ENCODE measurements at regions not wholly inside any gene's neighbourhood (a gene's known extent, or its start where the extent isn't known, plus 50 kb on each side); places are given as distances from the start of the nearest gene placed in this dataset.
A peak's percentile ranks its signal among the peaks of the same experiment; 100 is the strongest.

- H3K4me1 Mint-ChIP-seq (ENCODE audit: low read depth): no peaks in the 10 kb centered on the region
- H3K4me3 Mint-ChIP-seq (ENCODE audit: low read depth): no peak overlapping the region
- no peaks in the 10 kb centered on the region for H3K27me3 Mint-ChIP-seq
- DNase-seq (ENCODE audit: low spot score, unreplicated experiment): no peak
- H3K9me3 Mint-ChIP-seq (ENCODE audit: low read depth): no peaks in the 10 kb centered on the region
- H3K36me3 Mint-ChIP-seq (ENCODE audit: insufficient read depth): no peaks in the 10 kb centered on the region
- TF ChIP-seq, protein P1, sequence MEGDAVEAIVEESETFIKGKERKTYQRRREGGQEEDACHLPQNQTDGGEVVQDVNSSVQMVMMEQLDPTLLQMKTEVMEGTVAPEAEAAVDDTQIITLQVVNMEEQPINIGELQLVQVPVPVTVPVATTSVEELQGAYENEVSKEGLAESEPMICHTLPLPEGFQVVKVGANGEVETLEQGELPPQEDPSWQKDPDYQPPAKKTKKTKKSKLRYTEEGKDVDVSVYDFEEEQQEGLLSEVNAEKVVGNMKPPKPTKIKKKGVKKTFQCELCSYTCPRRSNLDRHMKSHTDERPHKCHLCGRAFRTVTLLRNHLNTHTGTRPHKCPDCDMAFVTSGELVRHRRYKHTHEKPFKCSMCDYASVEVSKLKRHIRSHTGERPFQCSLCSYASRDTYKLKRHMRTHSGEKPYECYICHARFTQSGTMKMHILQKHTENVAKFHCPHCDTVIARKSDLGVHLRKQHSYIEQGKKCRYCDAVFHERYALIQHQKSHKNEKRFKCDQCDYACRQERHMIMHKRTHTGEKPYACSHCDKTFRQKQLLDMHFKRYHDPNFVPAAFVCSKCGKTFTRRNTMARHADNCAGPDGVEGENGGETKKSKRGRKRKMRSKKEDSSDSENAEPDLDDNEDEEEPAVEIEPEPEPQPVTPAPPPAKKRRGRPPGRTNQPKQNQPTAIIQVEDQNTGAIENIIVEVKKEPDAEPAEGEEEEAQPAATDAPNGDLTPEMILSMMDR (IDR thresholded peaks at IDR 0.05; ENCODE audit: unreplicated experiment): no peak
- H3K27ac Mint-ChIP-seq: no peak overlapping the region
Measured at GRCh38 chr5:90136952-90137528, 272.5 kb downstream of the CETN3 start.

DNA sequence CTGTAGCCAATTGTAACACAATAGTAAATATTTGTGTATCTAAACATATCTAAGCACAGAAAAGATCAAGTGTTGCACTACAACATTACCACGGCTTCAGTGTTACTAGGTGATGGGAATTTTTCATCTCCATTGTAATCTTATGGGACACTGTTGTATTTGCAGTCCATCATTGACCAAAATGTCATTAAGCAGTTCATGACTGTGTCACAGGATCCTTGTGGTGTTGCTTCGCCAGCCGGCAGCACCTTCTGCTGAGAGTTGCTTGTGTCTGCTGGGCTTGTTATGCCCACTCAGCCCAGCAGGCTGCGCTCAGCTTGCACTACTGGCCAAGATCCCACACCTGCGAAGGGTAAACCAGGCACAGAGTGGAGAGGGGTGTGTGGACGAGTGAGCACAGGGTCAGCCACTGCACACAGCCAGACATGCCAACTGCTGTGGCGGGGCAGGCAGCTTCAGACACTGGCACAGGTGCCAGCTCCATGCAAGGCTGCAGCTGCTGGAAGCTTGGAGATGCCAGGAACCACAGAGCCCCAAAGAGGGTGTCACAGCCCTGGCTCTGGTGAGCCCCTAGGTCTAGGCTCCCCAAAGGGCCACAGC, 273.7 kb downstream of the CETN3 start:
- TF ChIP-seq, protein P1 (IDR thresholded peaks at IDR 0.05; ENCODE audit: unreplicated experiment): peak; percentile 53
- no peaks in the 10 kb centered on the region for H3K9me3 Mint-ChIP-seq (ENCODE audit: low read depth)
- H3K4me1 Mint-ChIP-seq (ENCODE audit: low read depth): no peaks in the 10 kb centered on the region
- no peak for DNase-seq (ENCODE audit: low spot score, unreplicated experiment)
- no peaks in the 10 kb centered on the region for H3K27me3 Mint-ChIP-seq
- no peak overlapping the region for H3K4me3 Mint-ChIP-seq (ENCODE audit: low read depth)
- H3K36me3 Mint-ChIP-seq (ENCODE audit: insufficient read depth): no peaks in the 10 kb centered on the region
- H3K27ac Mint-ChIP-seq: no peak overlapping the region

- H3K36me3 Mint-ChIP-seq (ENCODE audit: insufficient read depth): no peaks in the 10 kb centered on the region
- H3K4me1 Mint-ChIP-seq (ENCODE audit: low read depth): no peaks in the 10 kb centered on the region
- H3K4me3 Mint-ChIP-seq (ENCODE audit: low read depth): no peak overlapping the region
- no peak for DNase-seq (ENCODE audit: low spot score, unreplicated experiment)
- H3K27ac Mint-ChIP-seq: no peak overlapping the region
- no peaks in the 10 kb centered on the region for H3K9me3 Mint-ChIP-seq (ENCODE audit: low read depth)
- TF ChIP-seq, protein P1 (IDR thresholded peaks at IDR 0.05; ENCODE audit: unreplicated experiment): no peak
- no peaks in the 10 kb centered on the region for H3K27me3 Mint-ChIP-seq
Measured at GRCh38 chr5:90134892-90135291, 274.7 kb downstream of the CETN3 start.

GRCh38 chr5:90134381-90134780, 275.2 kb downstream of the CETN3 start:
- TF ChIP-seq, protein P1 (IDR thresholded peaks at IDR 0.05; ENCODE audit: unreplicated experiment): no peak
- Mint-ChIP-seq H3K4me3 (ENCODE audit: low read depth) (no peak overlapping the region), H3K27me3 (no peaks in the 10 kb centered on the region), H3K9me3 (ENCODE audit: low read depth) (no peaks in the 10 kb centered on the region), H3K36me3 (ENCODE audit: insufficient read depth) (no peaks in the 10 kb centered on the region), H3K4me1 (ENCODE audit: low read depth) (no peaks in the 10 kb centered on the region), H3K27ac (no peak overlapping the region)
- no peak for DNase-seq (ENCODE audit: low spot score, unreplicated experiment)

- no peak for DNase-seq (ENCODE audit: low spot score, unreplicated experiment)
- TF ChIP-seq, protein P1 (IDR thresholded peaks at IDR 0.05; ENCODE audit: unreplicated experiment): no peak
- Mint-ChIP-seq H3K27ac (no peak overlapping the region), H3K36me3 (ENCODE audit: insufficient read depth) (no peaks in the 10 kb centered on the region), H3K4me3 (ENCODE audit: low read depth) (no peak overlapping the region), H3K27me3 (no peaks in the 10 kb centered on the region), H3K9me3 (ENCODE audit: low read depth) (no peaks in the 10 kb centered on the region), H3K4me1 (ENCODE audit: low read depth) (no peaks in the 10 kb centered on the region)
Measured at GRCh38 chr5:90133941-90134340, 275.6 kb downstream of the CETN3 start.
